K562 (cell line): ENCODE measurements at regions not wholly inside any gene's neighbourhood (a gene's known extent, or its start where the extent isn't known, plus 50 kb on each side); places are given as distances from the start of the nearest gene placed in this dataset.

Experiments
- ATAC-seq: fragments of 200-7000 bp; cut with Tn5 transposase; 3 replicates; pipeline ENCODE4 v1.9.1; 2020; ENCODE audit warnings: moderate library complexity
- BruUV-seq: library from RNA; stranded (reverse); fragments of 400-500 nt; replicated peaks from 2 replicates; lab custom pipeline; 2021; lab: Mats Ljungman, UMichigan
- CTCF ChIA-PET: fragments of 300-600 bp; formaldehyde crosslinking; extraction: SDS; loops from one replicate; lab custom pipeline; 2021; ENCODE audit warnings: low intra/inter-chr PET ratio; lab: Yijun Ruan, JAX
- POLR2A ChIA-PET: fragments of 300-600, 350-650 bp; sonication (Branson Sonifier 250); formaldehyde crosslinking; extraction: SDS; loops from one replicate; lab custom pipeline; 2021; ENCODE audit warnings: antibody characterized with exemption, inconsistent platforms; lab: Yijun Ruan, JAX
- DNase-seq, 4 experiments: peaks; one replicate each; pipeline versions ENCODE4 v3.0.0 to v3.0.0-alpha.2; 2011 to 2018; ENCODE audit warnings: low spot score in 3 of 4, mixed read lengths in 3 of 4; ENCODE audit errors: extremely low read depth in 1 of 4
- FAIRE-seq: peaks from 2 replicates; lab custom pipeline; 2011; peaks lifted over from hg19 to GRCh38; lab: Jason Lieb, UNC
- H2AFZ ChIP-seq: 2 replicates; pipeline ENCODE4 v1.6.0; 2011; ENCODE audit warnings: low read depth, low read length, control low read depth, inconsistent platforms
- H3K27ac ChIP-seq: fragments of 200-600 bp; 3 replicates; pipeline ENCODE4 v1.8.0; 2011; ENCODE audit warnings: low read depth, mild to moderate bottlenecking, control low read depth, inconsistent platforms, low read length, moderate library complexity, mixed read lengths; ENCODE audit errors: extremely low read depth
- H3K27me3 ChIP-seq, 2 experiments: fragments of 300-600 bp in 1 of 2; 2 replicates in 1 of 2; 3 replicates in 1 of 2; pipeline versions ENCODE4 v1.6.0 to v1.8.0; 2011; ENCODE audit warnings: inconsistent platforms in 2 of 2, low read length in 2 of 2, mild to moderate bottlenecking in 1 of 2, mixed read lengths in 1 of 2, moderate library complexity in 1 of 2; ENCODE audit not compliant: control insufficient read depth in 2 of 2, insufficient read depth in 2 of 2
- H3K36me3 ChIP-seq: fragments of 300-600 bp; 3 replicates; pipeline ENCODE4 v1.8.0; 2011; ENCODE audit warnings: mild to moderate bottlenecking, low read length, inconsistent platforms; ENCODE audit not compliant: control insufficient read depth, insufficient read depth
- H3K4me1 ChIP-seq, 2 experiments: fragments of 200-600 bp in 1 of 2; replicated peaks in 1 of 2; 2 replicates in 1 of 2; 3 replicates in 1 of 2; pipeline versions ENCODE4 v1.5.1 to v1.8.0; 2011; ENCODE audit warnings: inconsistent platforms in 2 of 2, low read length in 2 of 2, mild to moderate bottlenecking in 1 of 2, mixed read lengths in 1 of 2, moderate library complexity in 1 of 2; ENCODE audit not compliant: control insufficient read depth in 2 of 2, insufficient read depth in 2 of 2
- H3K4me2 ChIP-seq: 2 replicates; pipeline ENCODE4 v1.6.1; 2011; ENCODE audit warnings: low read length, control low read depth, inconsistent platforms, mixed read lengths; ENCODE audit not compliant: insufficient read depth
- H3K4me3 ChIP-seq: fragments of 200-600 bp; sonication (generic), shearing (Covaris generic); 2 replicates; pipeline ENCODE4 v1.5.1; 2016; ENCODE audit warnings: control low read depth, inconsistent platforms
- H3K79me2 ChIP-seq: fragments of 200-600 bp; 3 replicates; pipeline ENCODE4 v1.8.0; 2011; ENCODE audit warnings: low read length, inconsistent platforms; ENCODE audit not compliant: control insufficient read depth, insufficient read depth
- H3K9ac ChIP-seq, 2 experiments: 2 replicates each; pipeline versions ENCODE4 v1.6.0 to v1.6.1; 2011; ENCODE audit warnings: low read depth in 2 of 2, low read length in 2 of 2, control low read depth in 1 of 2, inconsistent platforms in 1 of 2, mild to moderate bottlenecking in 1 of 2, mixed read lengths in 1 of 2; ENCODE audit not compliant: insufficient read depth in 1 of 2
- H3K9me1 ChIP-seq: one replicate; pipeline ENCODE4 v1.6.0; 2011; ENCODE audit warnings: inconsistent platforms, mild to moderate bottlenecking, low read length, moderate library complexity; ENCODE audit not compliant: control insufficient read depth, insufficient read depth
- H3K9me3 ChIP-seq: replicated peaks from 2 replicates; pipeline ENCODE4 v1.5.1; 2011; ENCODE audit warnings: low read depth, low read length, inconsistent platforms; ENCODE audit not compliant: control insufficient read depth, insufficient read depth
- H4K20me1 ChIP-seq: replicated peaks from 2 replicates; pipeline ENCODE4 v1.6.1; 2011; ENCODE audit warnings: low read length, inconsistent platforms, mixed read lengths; ENCODE audit not compliant: control insufficient read depth, insufficient read depth
- ARID3B ChIP-seq: fragments of 250-450 bp; sonication (Bioruptor Pico); IDR thresholded peaks from 2 replicates; pipeline ENCODE4 v1.4.0; 2020; ENCODE audit warnings: borderline replicate concordance
- CEBPG ChIP-seq, 3 experiments: fragments of 200-800 bp in 1 of 3; sonication (Bioruptor generic) in 1 of 3; sonication (generic) in 1 of 3; formaldehyde crosslinking in 1 of 3; IDR thresholded peaks in 2 of 3; conservative IDR thresholded peaks in 1 of 3; 2 replicates each; pipeline versions ENCODE4 v1.6.1 to v1.8.0; 2016 to 2022; ENCODE audit warnings: missing compliant biosample characterization in 2 of 3, missing genetic modification characterization in 2 of 3, mild to moderate bottlenecking in 1 of 3, missing genetic modification reagents in 1 of 3
- CREB3 ChIP-seq: fragments of 450-650 bp; conservative IDR thresholded peaks from 2 replicates; pipeline ENCODE4 v1.6.1; 2016; ENCODE audit warnings: missing genetic modification characterization, low read depth, mild to moderate bottlenecking, missing compliant biosample characterization, moderate library complexity
- E4F1 ChIP-seq: fragments of 250-450 bp; sonication (Bioruptor Pico); IDR thresholded peaks from 2 replicates; pipeline ENCODE4 v1.5.0; 2021; ENCODE audit warnings: mild to moderate bottlenecking, borderline replicate concordance
- ETS1 ChIP-seq: conservative IDR thresholded peaks from 2 replicates; pipeline ENCODE4 v1.6.1; 2011; ENCODE audit warnings: low read depth, mild to moderate bottlenecking, low read length; ENCODE audit not compliant: control insufficient read depth
- HINFP ChIP-seq: fragments of 450-650 bp; conservative IDR thresholded peaks from 2 replicates; pipeline ENCODE4 v1.6.1; 2016; ENCODE audit warnings: missing genetic modification characterization, low read depth, mild to moderate bottlenecking, control low read depth, missing compliant biosample characterization
- KLF10 ChIP-seq: fragments of 250-450 bp; sonication (Bioruptor Pico); IDR thresholded peaks from 2 replicates; pipeline ENCODE4 v1.6.1; 2021; ENCODE audit warnings: matching md5 sums
- RBM17 ChIP-seq: fragments of 200-400 bp; formaldehyde crosslinking; IDR thresholded peaks from 2 replicates; pipeline ENCODE4 v1.6.1; 2017; ENCODE audit warnings: low read depth, mild to moderate bottlenecking, low read length, borderline replicate concordance
- RBM25 ChIP-seq: fragments of 200-400 bp; formaldehyde crosslinking; IDR thresholded peaks from 2 replicates; pipeline ENCODE4 v1.6.1; 2018; ENCODE audit warnings: low read length, low read depth, moderate library complexity; ENCODE audit not compliant: severe bottlenecking
- ZNF165 ChIP-seq: fragments of 250-450 bp; sonication (Bioruptor Pico); IDR thresholded peaks from 2 replicates; pipeline ENCODE4 v1.4.0; 2020; ENCODE audit warnings: borderline replicate concordance
- ZNF174 ChIP-seq: fragments of 250-450 bp; sonication (Bioruptor Pico); IDR thresholded peaks from 2 replicates; pipeline ENCODE4 v1.4.0; 2020; ENCODE audit warnings: mild to moderate bottlenecking
- ZNF589 ChIP-seq: fragments of 200-800 bp; sonication (Bioruptor generic); IDR thresholded peaks from 2 replicates; pipeline ENCODE4 v1.6.1; 2016; ENCODE audit warnings: low read depth, missing genetic modification characterization, missing compliant biosample characterization
- ZNF717 ChIP-seq: fragments of 250-450 bp; sonication (Bioruptor Pico); IDR thresholded peaks from 2 replicates; pipeline ENCODE4 v1.5.0; 2021
- WGBS: fragments of 100-300 bp; shearing (Covaris generic); methylation state at CpG from one replicate; pipeline ENCODE4 v1.1.6; 2016; ENCODE audit warnings: low coverage, mixed read lengths; ENCODE audit not compliant: insufficient coverage; ENCODE audit errors: missing lambda C conversion rate; 5-methylcytosine and 5-hydroxymethylcytosine counted together
- in situ Hi-C: fragments of 300-500 bp; cut with MboI; formaldehyde crosslinking; loops from 4 replicates; pipeline ENCODE4 v1.15.0; 2018; ENCODE audit warnings: inconsistent platforms, mixed read lengths
- intact Hi-C: fragments of 100-400 bp; cut with micrococcal nuclease; formaldehyde crosslinking; loops from 2 replicates; pipeline ENCODE4 v1.14.2; 2022

GRCh38 chr2:417662-418061, 129.8 kb upstream of the ALKAL2 start:
- Histone ChIP-seq H2AFZ (no peak overlapping the region), H3K79me2 (no peaks in the 10 kb centered on the region), H3K4me2 (no peak overlapping the region), H4K20me1 (no peaks in the 10 kb centered on the region), H3K27me3 (peaks cover 0 to 13% of the 10 kb centered on the region in 2 experiments; a peak in 3 of 5 replicates), H3K27ac (no peak overlapping the region), H3K9ac (no peak overlapping the region), H3K36me3 (no peaks in the 10 kb centered on the region), H3K9me1 (no peaks in the 10 kb centered on the region), H3K9me3 (no peaks in the 10 kb centered on the region), H3K4me1 (no peaks in the 10 kb centered on the region), H3K4me3 (no peak overlapping the region)
- no peak for DNase-seq
- no peak for FAIRE-seq
- WGBS = 1% methylated on average over 4 of the region's 5 CpGs
- ChIA-PET POLR2A (no interaction called here), CTCF (no interaction called here)
- intact Hi-C loops = no loop called here
- in situ Hi-C loops = no loop called here
- ATAC-seq = no peak
- BruUV-seq = no TSS peak
- TF ChIP-seq CREB3 (tag) = no peak
- TF ChIP-seq RBM25 = no peak
- no peak for TF ChIP-seq KLF10 (CRISPR knock-in tag)
- TF ChIP-seq ZNF174 = no peak
- TF ChIP-seq HINFP (tag) = no peak
- TF ChIP-seq ARID3B (CRISPR knock-in tag) = no peak
- no peak for TF ChIP-seq CEBPG (CRISPR knock-in tag; IDR thresholded peaks at IDR 0.05)
- no peak for TF ChIP-seq CEBPG (tag; conservative IDR thresholded peaks at IDR 0.05 in 1 of 2, IDR thresholded peaks at IDR 0.05 in 1 of 2)
- TF ChIP-seq ETS1 = no peak
- TF ChIP-seq ZNF165 (CRISPR knock-in tag) = no peak
- no peak for TF ChIP-seq ZNF717 (CRISPR knock-in tag)
- no peak for TF ChIP-seq E4F1 (CRISPR knock-in tag)
- TF ChIP-seq ZNF589 (CRISPR knock-in tag) = no peak
- TF ChIP-seq RBM17 = no peak
